ENCODE measurements at regions not wholly inside any gene's neighbourhood (a gene's known extent, or its start where the extent isn't known, plus 50 kb on each side); places are given as distances from the start of the nearest gene placed in this dataset.

GRCh38 chr10:27297844-27298521 lies 57.4 kb upstream of the ACBD5 start:
- TF ChIP-seq CTCF (IDR thresholded peaks at IDR 0.05; ENCODE audit: low read length) (no peak), EZH2 (IDR thresholded peaks at IDR 0.05; ENCODE audit: borderline replicate concordance, low read length) (no peak)
